Stomach (tissue), 8 donors: ENCODE measurements at regions not wholly inside any gene's neighbourhood (a gene's known extent, or its start where the extent isn't known, plus 50 kb on each side); places are given as distances from the start of the nearest gene placed in this dataset.

Experiments used
- DNase-seq, 2 donors: peaks; one replicate each; pipeline versions ENCODE4 v3.0.0 to v3.0.0-alpha.2; 2013 to 2019
- H3K27ac ChIP-seq, 5 donors: fragments of 200-600 bp in 4 of 5; sonication (generic) in 4 of 5; one replicate each; pipeline ENCODE4 v1.5.1; 2013 to 2019; ENCODE audit warnings: mild to moderate bottlenecking in 1 of 5, moderate library complexity in 1 of 5
- H3K27me3 ChIP-seq, 3 donors: fragments of 200-600 bp; sonication (generic); one replicate each; pipeline ENCODE4 v1.5.1; 2017 to 2019; ENCODE audit warnings: mixed run types in 1 of 3
- H3K36me3 ChIP-seq, 4 donors: fragments of 200-600 bp; sonication (generic); 1 replicate in 3 of 4; 2 replicates in 1 of 4; pipeline ENCODE4 v1.5.1; 2016 to 2019
- H3K4me1 ChIP-seq, 4 donors: fragments of 200-600 bp; sonication (generic); one replicate each; pipeline ENCODE4 v1.5.1; 2016 to 2019
- H3K4me3 ChIP-seq, 4 donors: fragments of 200-600 bp; sonication (generic) in 3 of 4; one replicate each; pipeline ENCODE4 v1.5.1; 2016 to 2019; ENCODE audit warnings: mild to moderate bottlenecking in 1 of 4
- H3K9me3 ChIP-seq, 4 donors: fragments of 200-600 bp; sonication (generic); one replicate each; pipeline ENCODE4 v1.5.1; 2016 to 2019
- EP300 ChIP-seq: sonication (generic); formaldehyde crosslinking; IDR thresholded peaks from one replicate; pipeline ENCODE4 v1.6.1; 2017; ENCODE audit warnings: antibody characterized with exemption
- POLR2A ChIP-seq, 4 donors: fragments of 450-650 bp; IDR thresholded peaks; one replicate each; pipeline ENCODE4 v1.6.1; 2016; ENCODE audit warnings: antibody characterized with exemption in 4 of 4, control low read depth in 2 of 4, mild to moderate bottlenecking in 1 of 4, moderate library complexity in 1 of 4
- POLR2AphosphoS5 ChIP-seq, 3 donors: sonication (generic); formaldehyde crosslinking; IDR thresholded peaks; one replicate each; pipeline ENCODE4 v1.6.1; 2016; ENCODE audit warnings: antibody characterized with exemption in 3 of 3
- WGBS, 5 donors: extraction: QIAGEN DNeasy Blood & Tissue Kit in 3 of 5; methylation state at CpG; one replicate each; pipeline versions ENCODE4 v1.1.5 to v1.1.7; 2013 to 2018; 5-methylcytosine and 5-hydroxymethylcytosine counted together
- intact Hi-C: fragments of 100-400 bp; cut with DNase I; formaldehyde crosslinking; loops from one replicate; pipeline ENCODE4 v1.15.1; 2023; ENCODE audit warnings: low total_unique reads
- TF ChIP-seq, protein P1 (sequence below), 7 experiments: fragments of 450-650 bp in 4 of 7; fragments of 200-600 bp in 3 of 7; sonication (generic) in 3 of 7; IDR thresholded peaks; one replicate each; pipeline ENCODE4 v1.5.1; 2016 to 2019; ENCODE audit warnings: antibody characterized with exemption in 7 of 7, control low read depth in 2 of 7, mild to moderate bottlenecking in 1 of 7
- donor health status: healthy with polysubstance abuse.
- donor health status: Bipolar disorder and iron deficiency.
- donor health status: healthy.

DNA sequence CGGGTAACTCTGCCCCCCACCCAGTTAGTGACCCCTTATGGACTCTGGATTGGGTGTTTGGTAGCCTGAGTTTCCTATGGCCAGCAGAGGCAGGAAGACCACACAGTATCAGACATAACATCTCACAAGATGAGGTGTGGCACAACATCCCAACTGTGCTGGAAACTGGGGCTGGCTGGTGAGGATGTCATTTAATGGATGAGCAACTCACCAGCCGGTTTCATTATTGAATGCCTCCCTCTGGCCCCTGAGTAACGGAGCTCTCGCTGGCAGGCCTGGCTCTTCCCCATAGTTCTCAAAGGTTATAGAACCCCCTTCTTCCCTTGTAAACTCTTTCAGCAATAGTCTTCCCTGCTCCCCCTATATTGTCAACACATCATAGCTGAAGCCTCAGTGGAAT, 195.0 kb downstream of the BCL11A start:
- TF ChIP-seq POLR2A (IDR thresholded peaks at IDR 0.05) = no peak
- TF ChIP-seq, protein P1, sequence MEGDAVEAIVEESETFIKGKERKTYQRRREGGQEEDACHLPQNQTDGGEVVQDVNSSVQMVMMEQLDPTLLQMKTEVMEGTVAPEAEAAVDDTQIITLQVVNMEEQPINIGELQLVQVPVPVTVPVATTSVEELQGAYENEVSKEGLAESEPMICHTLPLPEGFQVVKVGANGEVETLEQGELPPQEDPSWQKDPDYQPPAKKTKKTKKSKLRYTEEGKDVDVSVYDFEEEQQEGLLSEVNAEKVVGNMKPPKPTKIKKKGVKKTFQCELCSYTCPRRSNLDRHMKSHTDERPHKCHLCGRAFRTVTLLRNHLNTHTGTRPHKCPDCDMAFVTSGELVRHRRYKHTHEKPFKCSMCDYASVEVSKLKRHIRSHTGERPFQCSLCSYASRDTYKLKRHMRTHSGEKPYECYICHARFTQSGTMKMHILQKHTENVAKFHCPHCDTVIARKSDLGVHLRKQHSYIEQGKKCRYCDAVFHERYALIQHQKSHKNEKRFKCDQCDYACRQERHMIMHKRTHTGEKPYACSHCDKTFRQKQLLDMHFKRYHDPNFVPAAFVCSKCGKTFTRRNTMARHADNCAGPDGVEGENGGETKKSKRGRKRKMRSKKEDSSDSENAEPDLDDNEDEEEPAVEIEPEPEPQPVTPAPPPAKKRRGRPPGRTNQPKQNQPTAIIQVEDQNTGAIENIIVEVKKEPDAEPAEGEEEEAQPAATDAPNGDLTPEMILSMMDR (IDR thresholded peaks at IDR 0.05) = no peak
- TF ChIP-seq POLR2AphosphoS5 (IDR thresholded peaks at IDR 0.05) = no peak
- no peak for TF ChIP-seq EP300
- intact Hi-C loops = no loop called here
- no peaks in the 10 kb centered on the region for H3K9me3 ChIP-seq
- H3K27ac ChIP-seq = no peak overlapping the region
- H3K36me3 ChIP-seq = no peaks in the 10 kb centered on the region
- WGBS, 5 donors = 86 to 94% (median 91%) methylated on average over 4 of the region's 4 CpGs
- no peak for DNase-seq
- no peak overlapping the region for H3K4me3 ChIP-seq
- H3K4me1 ChIP-seq = no peaks in the 10 kb centered on the region
- H3K27me3 ChIP-seq = no peaks in the 10 kb centered on the region

DNA sequence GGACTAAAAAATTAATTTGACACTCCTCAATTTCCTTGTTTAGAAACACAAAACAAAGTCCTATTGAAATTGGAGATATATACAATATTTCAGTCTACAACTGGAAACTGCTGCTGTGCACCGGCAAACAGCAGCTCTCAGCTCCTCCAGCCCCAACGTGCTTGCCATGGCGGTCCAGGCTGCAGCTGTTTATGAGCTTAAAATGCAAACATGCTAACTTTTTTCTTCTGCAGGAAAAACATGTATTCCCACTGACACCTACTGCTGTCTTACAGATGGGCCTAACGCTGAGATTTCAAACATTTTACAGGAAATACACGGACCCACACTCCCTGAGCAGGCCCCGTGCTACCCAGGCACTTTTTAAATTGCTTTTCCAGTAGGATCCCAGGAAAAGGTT, 195.5 kb downstream of the BCL11A start:
- WGBS, 5 donors = 80 to 83% (median 82%) methylated on average over 6 of the region's 6 CpGs
- no peaks in the 10 kb centered on the region for H3K36me3 ChIP-seq
- no peak overlapping the region for H3K4me3 ChIP-seq
- no peaks in the 10 kb centered on the region for H3K9me3 ChIP-seq
- no peaks in the 10 kb centered on the region for H3K4me1 ChIP-seq
- intact Hi-C loops = no loop called here
- H3K27ac ChIP-seq = no peak overlapping the region
- no peak for DNase-seq
- H3K27me3 ChIP-seq = no peaks in the 10 kb centered on the region
- TF ChIP-seq POLR2A (IDR thresholded peaks at IDR 0.05) (no peak), EP300 (no peak), POLR2AphosphoS5 (IDR thresholded peaks at IDR 0.05) (no peak)
- TF ChIP-seq, protein P1 (IDR thresholded peaks at IDR 0.05) = no peak

DNA sequence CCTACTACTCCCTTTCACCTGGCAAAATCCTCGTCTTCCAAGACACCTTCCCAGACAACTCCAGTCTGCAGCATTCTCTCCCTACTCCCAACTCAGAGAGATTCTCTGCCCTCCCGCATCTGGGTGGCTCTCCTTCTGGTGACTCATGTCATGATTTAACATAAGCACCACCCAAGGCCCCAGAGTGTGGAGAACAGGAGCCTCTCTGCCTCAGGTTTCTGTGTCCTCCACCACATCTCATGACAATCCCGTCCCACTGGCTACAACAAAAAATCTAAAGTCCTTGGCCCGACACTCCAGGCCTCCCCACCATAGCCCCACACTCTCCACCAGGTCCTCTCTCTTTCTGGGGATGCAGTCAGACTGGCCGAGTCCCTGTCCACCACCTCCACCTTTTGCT, 197.1 kb downstream of the BCL11A start:
- no peak overlapping the region for H3K27ac ChIP-seq
- no peaks in the 10 kb centered on the region for H3K4me1 ChIP-seq
- DNase-seq = no peak
- H3K36me3 ChIP-seq = no peaks in the 10 kb centered on the region
- TF ChIP-seq EP300 = no peak
- no peak for TF ChIP-seq POLR2AphosphoS5 (IDR thresholded peaks at IDR 0.05)
- TF ChIP-seq, protein P1 (IDR thresholded peaks at IDR 0.05) = no peak
- TF ChIP-seq POLR2A (IDR thresholded peaks at IDR 0.05) = no peak
- no peak overlapping the region for H3K4me3 ChIP-seq
- intact Hi-C loops = no loop called here
- peaks cover 0 to 3% (median 0%) of the 10 kb centered on the region in 3 donors for H3K27me3 ChIP-seq
- no peaks in the 10 kb centered on the region for H3K9me3 ChIP-seq
- WGBS, 5 donors = 86 to 90% (median 88%) methylated on average over 5 of the region's 5 CpGs

DNA sequence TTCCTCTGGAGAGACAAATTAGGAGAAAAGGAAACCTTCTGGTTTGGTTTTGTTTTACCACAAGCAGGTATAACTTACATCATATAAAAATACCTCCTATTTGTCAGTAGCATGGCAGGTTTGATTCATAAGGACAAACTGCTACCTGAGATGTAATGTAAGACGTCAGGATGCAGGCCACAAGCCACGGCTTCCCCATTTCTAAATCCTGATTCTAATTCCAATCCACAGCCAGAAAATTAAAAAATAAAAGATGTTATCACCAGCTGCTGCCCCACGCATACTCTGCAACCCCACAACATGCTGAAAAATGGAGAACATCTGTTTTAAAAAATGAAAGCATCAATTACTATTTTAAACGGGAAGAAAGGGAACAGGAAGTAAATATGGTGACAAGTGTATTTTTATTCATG, 197.6 kb downstream of the BCL11A start:
- DNase-seq = no peak
- no peaks in the 10 kb centered on the region for H3K36me3 ChIP-seq
- no peak overlapping the region for H3K27ac ChIP-seq
- H3K4me1 ChIP-seq = no peaks in the 10 kb centered on the region
- no peak for TF ChIP-seq EP300
- TF ChIP-seq, protein P1 (IDR thresholded peaks at IDR 0.05) = no peak
- no peak for TF ChIP-seq POLR2A (IDR thresholded peaks at IDR 0.05)
- no peak for TF ChIP-seq POLR2AphosphoS5 (IDR thresholded peaks at IDR 0.05)
- H3K27me3 ChIP-seq = peaks cover 0 to 3% (median 0%) of the 10 kb centered on the region in 3 donors
- H3K9me3 ChIP-seq = no peaks in the 10 kb centered on the region
- intact Hi-C loops = no loop called here
- 61 to 75% (median 69%) methylated on average over 4 of the region's 4 CpGs for WGBS, 5 donors
- H3K4me3 ChIP-seq = no peak overlapping the region
